ENCODE measurements at regions not wholly inside any gene's neighbourhood (a gene's known extent, or its start where the extent isn't known, plus 50 kb on each side); places are given as distances from the start of the nearest gene placed in this dataset.
"Not testable (repeated sequence)": the region's sequence is repeated elsewhere in the genome, so short reads cannot be mapped to it uniquely, and the experiment has no call there.

DNA sequence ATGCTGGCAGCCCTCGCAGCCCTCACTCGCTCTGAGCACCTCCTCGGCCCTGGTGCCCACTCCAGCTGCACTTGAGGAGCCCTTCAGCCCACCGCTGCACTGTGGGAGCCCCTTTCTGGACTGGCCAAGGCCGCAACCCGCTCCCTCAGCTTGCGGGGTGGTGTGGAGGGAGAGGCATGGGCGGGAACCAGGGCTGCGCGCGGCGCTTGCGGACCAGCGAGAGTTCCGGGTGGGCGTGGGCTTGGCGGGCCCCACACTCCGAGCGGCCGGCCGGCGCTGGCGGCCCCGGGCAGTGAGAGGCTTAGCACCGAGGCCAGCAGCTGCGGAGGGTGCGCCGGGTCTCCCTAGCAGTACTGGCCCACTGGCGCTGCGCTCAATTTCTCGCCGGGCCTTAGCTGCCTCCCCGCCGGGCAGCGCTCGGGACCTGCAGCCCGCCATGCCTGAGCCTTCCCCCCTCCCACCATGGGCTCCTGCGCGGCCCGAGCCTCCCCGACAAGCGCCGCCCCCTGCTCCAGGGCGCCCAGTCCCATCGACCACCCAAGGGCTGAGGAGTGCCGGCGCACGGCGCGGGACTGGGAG, 283.7 kb upstream of the TMEM132C start:
- not testable (repeated sequence) for H2AFZ ChIP-seq (ENCODE audit: low read depth, low read length); H3K9me3 ChIP-seq (ENCODE audit: low read length); H3K36me3 ChIP-seq (ENCODE audit: insufficient read depth, low read length); H3K4me3 ChIP-seq (ENCODE audit: low read length); H3K27me3 ChIP-seq (ENCODE audit: insufficient read depth, low read length); H3K4me1 ChIP-seq (ENCODE audit: insufficient read depth, low read length)

- Histone ChIP-seq H3K36me3 (ENCODE audit: insufficient read depth, low read length) (no peaks in the 10 kb centered on the region), H3K27me3 (ENCODE audit: insufficient read depth, low read length) (no peaks in the 10 kb centered on the region), H3K4me1 (ENCODE audit: insufficient read depth, low read length) (no peaks in the 10 kb centered on the region), H2AFZ (ENCODE audit: low read depth, low read length) (no peak overlapping the region), H3K4me3 (ENCODE audit: low read length) (no peak overlapping the region), H3K9me3 (ENCODE audit: low read length) (no peaks in the 10 kb centered on the region)
Measured at GRCh38 chr12:127984386-127985055, 282.4 kb upstream of the TMEM132C start.

DNA sequence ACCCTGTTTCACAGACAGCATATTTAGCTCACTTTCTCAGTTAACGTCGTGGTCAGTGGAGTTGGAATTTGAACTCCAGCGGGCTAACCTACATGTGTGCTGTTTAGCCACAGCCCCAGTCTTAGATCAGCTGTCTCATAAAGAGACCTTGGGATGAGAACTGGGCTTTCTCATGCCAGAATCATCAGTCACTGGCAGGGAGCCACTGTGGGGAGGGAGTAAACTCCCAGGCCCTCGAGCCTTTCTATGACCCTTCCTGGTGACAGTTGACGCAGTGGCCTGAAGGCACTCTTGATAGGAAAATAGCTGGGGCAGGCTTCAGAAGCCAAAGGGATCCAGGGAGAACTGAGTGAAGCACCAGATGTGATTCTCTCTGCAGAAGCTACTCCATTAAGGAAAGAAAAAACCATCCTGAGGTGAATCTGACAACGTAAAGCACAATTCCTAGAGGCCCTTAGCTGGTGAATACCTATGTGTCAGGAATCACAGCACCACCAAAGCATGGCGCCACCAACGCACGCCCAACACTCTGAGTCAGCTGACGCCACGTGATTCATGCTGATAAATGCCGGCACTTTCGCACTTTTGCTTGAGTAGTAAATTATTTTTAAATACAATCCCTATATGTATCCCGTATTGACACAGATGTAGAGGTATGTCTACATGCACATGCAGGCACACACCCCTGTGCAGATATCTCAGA, 279.6 kb upstream of the TMEM132C start:
- no peaks in the 10 kb centered on the region for H3K9me3 ChIP-seq (ENCODE audit: low read length)
- H2AFZ ChIP-seq (ENCODE audit: low read depth, low read length): no peak overlapping the region
- no peaks in the 10 kb centered on the region for H3K27me3 ChIP-seq (ENCODE audit: insufficient read depth, low read length)
- no peaks in the 10 kb centered on the region for H3K36me3 ChIP-seq (ENCODE audit: insufficient read depth, low read length)
- no peak overlapping the region for H3K4me3 ChIP-seq (ENCODE audit: low read length)
- no peaks in the 10 kb centered on the region for H3K4me1 ChIP-seq (ENCODE audit: insufficient read depth, low read length)

GRCh38 chr12:127991485-127991884, 275.5 kb upstream of the TMEM132C start:
- H3K9me3 ChIP-seq (ENCODE audit: low read length): no peaks in the 10 kb centered on the region
- no peaks in the 10 kb centered on the region for H3K36me3 ChIP-seq (ENCODE audit: insufficient read depth, low read length)
- no peaks in the 10 kb centered on the region for H3K4me1 ChIP-seq (ENCODE audit: insufficient read depth, low read length)
- H2AFZ ChIP-seq (ENCODE audit: low read depth, low read length): no peak overlapping the region
- H3K27me3 ChIP-seq (ENCODE audit: insufficient read depth, low read length): no peaks in the 10 kb centered on the region
- H3K4me3 ChIP-seq (ENCODE audit: low read length): no peak overlapping the region

- H3K36me3 ChIP-seq (ENCODE audit: insufficient read depth, low read length): no peaks in the 10 kb centered on the region
- no peaks in the 10 kb centered on the region for H3K27me3 ChIP-seq (ENCODE audit: insufficient read depth, low read length)
- H2AFZ ChIP-seq (ENCODE audit: low read depth, low read length): no peak overlapping the region
- no peak overlapping the region for H3K4me3 ChIP-seq (ENCODE audit: low read length)
- H3K9me3 ChIP-seq (ENCODE audit: low read length): no peaks in the 10 kb centered on the region
- H3K4me1 ChIP-seq (ENCODE audit: insufficient read depth, low read length): no peaks in the 10 kb centered on the region
Measured at GRCh38 chr12:127998988-127999387, 268.0 kb upstream of the TMEM132C start.

- Histone ChIP-seq H3K9me3 (ENCODE audit: low read length) (no peaks in the 10 kb centered on the region), H3K4me1 (ENCODE audit: insufficient read depth, low read length) (peaks cover 3% of the 10 kb centered on the region), H3K4me3 (ENCODE audit: low read length) (no peak overlapping the region), H3K36me3 (ENCODE audit: insufficient read depth, low read length) (no peaks in the 10 kb centered on the region), H2AFZ (ENCODE audit: low read depth, low read length) (no peak overlapping the region), H3K27me3 (ENCODE audit: insufficient read depth, low read length) (no peaks in the 10 kb centered on the region)
Measured at GRCh38 chr12:128004383-128004938, 262.5 kb upstream of the TMEM132C start.

GRCh38 chr12:128007250-128007649, 259.7 kb upstream of the TMEM132C start:
- Histone ChIP-seq H3K4me1 (ENCODE audit: insufficient read depth, low read length) (peaks cover 3% of the 10 kb centered on the region), H3K4me3 (ENCODE audit: low read length) (no peak overlapping the region), H3K36me3 (ENCODE audit: insufficient read depth, low read length) (no peaks in the 10 kb centered on the region), H3K27me3 (ENCODE audit: insufficient read depth, low read length) (no peaks in the 10 kb centered on the region), H2AFZ (ENCODE audit: low read depth, low read length) (no peak overlapping the region), H3K9me3 (ENCODE audit: low read length) (no peaks in the 10 kb centered on the region)

DNA sequence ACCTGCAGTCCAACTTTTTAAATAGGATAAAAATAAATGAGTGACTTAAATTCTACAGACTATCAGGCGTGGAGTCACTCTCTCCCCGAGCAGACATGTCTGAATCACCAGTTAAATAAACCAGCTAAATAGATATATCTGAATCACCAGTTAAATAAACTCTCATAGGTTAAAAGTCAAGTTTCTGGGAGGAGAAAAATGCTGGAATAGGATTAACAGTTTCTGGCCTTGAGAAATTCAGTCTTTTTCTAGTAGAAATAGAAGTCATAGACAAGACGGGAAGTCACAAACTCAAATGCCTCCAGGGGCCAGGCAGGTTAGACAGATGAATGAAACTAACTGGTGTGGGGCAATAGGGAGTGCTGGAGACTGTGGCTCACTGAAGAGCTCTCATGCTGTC, 258.6 kb upstream of the TMEM132C start:
- Histone ChIP-seq H3K4me1 (ENCODE audit: insufficient read depth, low read length) (peaks cover 3% of the 10 kb centered on the region), H2AFZ (ENCODE audit: low read depth, low read length) (no peak overlapping the region), H3K27me3 (ENCODE audit: insufficient read depth, low read length) (no peaks in the 10 kb centered on the region), H3K9me3 (ENCODE audit: low read length) (no peaks in the 10 kb centered on the region), H3K4me3 (ENCODE audit: low read length) (no peak overlapping the region), H3K36me3 (ENCODE audit: insufficient read depth, low read length) (no peaks in the 10 kb centered on the region)

DNA sequence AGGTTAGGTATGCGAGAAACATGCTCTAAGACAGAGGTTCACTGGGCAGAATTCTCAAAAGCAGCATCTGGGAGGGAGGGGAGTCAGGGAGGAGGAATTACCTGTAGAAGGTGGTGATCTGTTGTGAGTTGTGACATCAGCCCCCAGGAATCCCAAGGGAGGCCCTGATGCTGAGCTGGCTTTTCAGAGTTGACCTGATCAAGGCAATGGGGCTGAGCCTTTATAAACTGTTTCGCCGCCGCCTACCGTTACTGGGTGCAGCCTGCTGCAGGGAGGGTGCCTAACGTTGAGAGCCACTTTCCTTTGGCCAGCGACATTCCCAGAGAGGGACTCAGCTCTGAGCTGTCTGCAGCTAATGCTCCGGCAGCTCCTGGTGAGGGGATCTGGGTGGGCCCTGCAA, 257.9 kb upstream of the TMEM132C start:
- H3K4me1 ChIP-seq (ENCODE audit: insufficient read depth, low read length): peaks cover 3% of the 10 kb centered on the region
- no peak overlapping the region for H3K4me3 ChIP-seq (ENCODE audit: low read length)
- H2AFZ ChIP-seq (ENCODE audit: low read depth, low read length): no peak overlapping the region
- H3K9me3 ChIP-seq (ENCODE audit: low read length): no peaks in the 10 kb centered on the region
- H3K36me3 ChIP-seq (ENCODE audit: insufficient read depth, low read length): no peaks in the 10 kb centered on the region
- no peaks in the 10 kb centered on the region for H3K27me3 ChIP-seq (ENCODE audit: insufficient read depth, low read length)

GRCh38 chr12:128012110-128012509, 254.9 kb upstream of the TMEM132C start:
- Histone ChIP-seq H3K9me3 (ENCODE audit: low read length) (no peaks in the 10 kb centered on the region), H2AFZ (ENCODE audit: low read depth, low read length) (no peak overlapping the region), H3K36me3 (ENCODE audit: insufficient read depth, low read length) (no peaks in the 10 kb centered on the region), H3K4me1 (ENCODE audit: insufficient read depth, low read length) (no peaks in the 10 kb centered on the region), H3K27me3 (ENCODE audit: insufficient read depth, low read length) (no peaks in the 10 kb centered on the region), H3K4me3 (ENCODE audit: low read length) (no peak overlapping the region)

DNA sequence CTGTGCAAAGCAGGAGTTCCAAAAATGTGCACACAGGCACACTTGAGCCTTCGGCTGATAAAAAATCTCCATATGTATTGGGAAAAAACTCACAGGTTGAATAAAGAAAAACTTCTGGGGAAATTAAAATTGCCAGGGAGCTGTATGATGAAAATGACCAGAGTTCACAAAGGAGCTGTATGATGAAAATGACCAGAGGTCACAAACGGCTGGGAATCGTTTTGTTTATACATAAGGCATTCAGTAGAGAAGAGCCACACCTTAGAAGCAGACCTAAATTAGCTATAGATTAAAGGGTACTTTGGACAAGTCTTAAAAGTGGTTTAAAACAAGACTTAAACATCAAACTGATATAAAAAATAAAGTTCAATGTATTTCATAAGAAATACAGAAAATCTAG, 251.7 kb upstream of the TMEM132C start:
- Histone ChIP-seq H3K4me3 (ENCODE audit: low read length) (no peak overlapping the region), H3K9me3 (ENCODE audit: low read length) (no peaks in the 10 kb centered on the region), H3K36me3 (ENCODE audit: insufficient read depth, low read length) (no peaks in the 10 kb centered on the region), H3K27me3 (ENCODE audit: insufficient read depth, low read length) (no peaks in the 10 kb centered on the region), H2AFZ (ENCODE audit: low read depth, low read length) (no peak overlapping the region), H3K4me1 (ENCODE audit: insufficient read depth, low read length) (no peaks in the 10 kb centered on the region)

DNA sequence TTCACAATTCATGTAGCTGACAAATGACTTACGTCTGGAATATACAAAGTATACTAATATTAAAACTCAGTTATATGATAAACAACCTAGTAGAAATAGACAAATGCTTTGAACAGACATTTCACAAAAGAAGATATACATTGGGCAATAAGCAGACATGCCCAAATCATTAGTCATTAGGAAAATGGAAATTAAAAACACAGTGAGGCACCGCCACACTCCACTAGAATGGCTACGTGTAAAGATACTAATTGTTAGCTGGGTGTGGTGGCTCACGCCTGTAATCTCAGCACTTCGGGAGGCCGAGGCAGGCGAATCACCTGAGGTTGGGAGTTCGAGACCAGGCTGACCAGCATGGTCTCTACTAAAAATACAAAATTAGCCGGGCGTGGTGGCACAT, 248.9 kb upstream of the TMEM132C start:
- Histone ChIP-seq H3K4me3 (ENCODE audit: low read length) (no peak overlapping the region), H3K9me3 (ENCODE audit: low read length) (no peaks in the 10 kb centered on the region), H2AFZ (ENCODE audit: low read depth, low read length) (no peak overlapping the region), H3K27me3 (ENCODE audit: insufficient read depth, low read length) (no peaks in the 10 kb centered on the region), H3K36me3 (ENCODE audit: insufficient read depth, low read length) (no peaks in the 10 kb centered on the region), H3K4me1 (ENCODE audit: insufficient read depth, low read length) (no peaks in the 10 kb centered on the region)

DNA sequence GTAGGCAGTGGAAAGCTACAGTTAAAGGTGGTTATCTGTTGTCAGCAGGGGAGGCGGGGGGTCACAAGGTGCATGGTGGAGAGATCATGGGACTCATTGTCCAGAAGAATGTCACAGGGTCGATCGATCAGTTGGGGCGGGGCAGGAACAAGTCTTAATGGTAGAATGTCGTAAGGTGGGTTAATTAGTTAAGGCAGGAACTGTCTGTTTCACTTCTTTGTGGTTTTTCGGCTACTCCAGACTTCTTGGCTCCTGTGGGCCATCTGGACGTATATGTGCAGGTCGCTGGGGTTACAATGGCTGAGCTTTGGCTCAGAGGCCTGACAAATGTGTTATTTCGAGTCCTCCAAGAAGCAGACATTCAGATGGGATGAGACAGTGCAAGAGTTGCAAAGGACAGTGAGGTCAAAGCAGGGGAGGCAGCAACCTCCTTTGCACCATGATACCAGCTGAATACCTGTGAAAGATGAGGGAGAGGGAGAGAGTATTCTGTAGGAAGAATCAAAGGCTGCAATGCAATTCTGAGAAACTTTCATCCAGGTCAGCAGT, 246.9 kb upstream of the TMEM132C start:
- Histone ChIP-seq H3K36me3 (ENCODE audit: insufficient read depth, low read length) (no peaks in the 10 kb centered on the region), H3K27me3 (ENCODE audit: insufficient read depth, low read length) (no peaks in the 10 kb centered on the region), H3K4me3 (ENCODE audit: low read length) (no peak overlapping the region), H2AFZ (ENCODE audit: low read depth, low read length) (no peak overlapping the region), H3K4me1 (ENCODE audit: insufficient read depth, low read length) (no peaks in the 10 kb centered on the region), H3K9me3 (ENCODE audit: low read length) (no peaks in the 10 kb centered on the region)
